ENCODE measurements at regions not wholly inside any gene's neighbourhood (a gene's known extent, or its start where the extent isn't known, plus 50 kb on each side); places are given as distances from the start of the nearest gene placed in this dataset.

DNA sequence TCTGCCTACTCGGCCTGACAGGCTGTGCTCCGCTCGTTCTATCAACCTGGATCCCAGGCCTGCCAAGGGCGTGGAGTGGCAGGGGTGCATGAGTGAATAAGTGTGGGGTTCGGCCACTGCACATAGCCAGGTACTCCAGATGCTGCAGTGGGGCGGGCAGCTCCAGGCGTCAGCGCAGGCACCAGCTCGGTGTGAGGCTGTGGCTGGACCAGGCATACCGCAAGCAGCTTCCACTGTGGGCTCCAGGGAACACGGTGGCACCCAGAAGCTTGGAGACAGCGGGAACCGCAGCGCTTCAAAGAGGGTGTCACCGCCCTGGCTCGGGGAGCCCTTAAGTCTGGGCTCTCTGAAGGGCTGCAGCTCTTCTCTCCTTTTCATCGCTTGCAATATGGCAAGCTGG lies 1630.2 kb downstream of the OLFM4 start:
- Histone ChIP-seq H3K36me3 (no peaks in the 10 kb centered on the region), H3K9me3 (no peaks in the 10 kb centered on the region), H3K4me1 (no peaks in the 10 kb centered on the region), H3K27ac (no peak overlapping the region), H3K27me3 (no peaks in the 10 kb centered on the region), H3K4me3 (no peak overlapping the region)
- TF ChIP-seq, protein P1, sequence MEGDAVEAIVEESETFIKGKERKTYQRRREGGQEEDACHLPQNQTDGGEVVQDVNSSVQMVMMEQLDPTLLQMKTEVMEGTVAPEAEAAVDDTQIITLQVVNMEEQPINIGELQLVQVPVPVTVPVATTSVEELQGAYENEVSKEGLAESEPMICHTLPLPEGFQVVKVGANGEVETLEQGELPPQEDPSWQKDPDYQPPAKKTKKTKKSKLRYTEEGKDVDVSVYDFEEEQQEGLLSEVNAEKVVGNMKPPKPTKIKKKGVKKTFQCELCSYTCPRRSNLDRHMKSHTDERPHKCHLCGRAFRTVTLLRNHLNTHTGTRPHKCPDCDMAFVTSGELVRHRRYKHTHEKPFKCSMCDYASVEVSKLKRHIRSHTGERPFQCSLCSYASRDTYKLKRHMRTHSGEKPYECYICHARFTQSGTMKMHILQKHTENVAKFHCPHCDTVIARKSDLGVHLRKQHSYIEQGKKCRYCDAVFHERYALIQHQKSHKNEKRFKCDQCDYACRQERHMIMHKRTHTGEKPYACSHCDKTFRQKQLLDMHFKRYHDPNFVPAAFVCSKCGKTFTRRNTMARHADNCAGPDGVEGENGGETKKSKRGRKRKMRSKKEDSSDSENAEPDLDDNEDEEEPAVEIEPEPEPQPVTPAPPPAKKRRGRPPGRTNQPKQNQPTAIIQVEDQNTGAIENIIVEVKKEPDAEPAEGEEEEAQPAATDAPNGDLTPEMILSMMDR (IDR thresholded peaks at IDR 0.05), result no peak
- no peak for DNase-seq (ENCODE audit: low spot score)

DNA sequence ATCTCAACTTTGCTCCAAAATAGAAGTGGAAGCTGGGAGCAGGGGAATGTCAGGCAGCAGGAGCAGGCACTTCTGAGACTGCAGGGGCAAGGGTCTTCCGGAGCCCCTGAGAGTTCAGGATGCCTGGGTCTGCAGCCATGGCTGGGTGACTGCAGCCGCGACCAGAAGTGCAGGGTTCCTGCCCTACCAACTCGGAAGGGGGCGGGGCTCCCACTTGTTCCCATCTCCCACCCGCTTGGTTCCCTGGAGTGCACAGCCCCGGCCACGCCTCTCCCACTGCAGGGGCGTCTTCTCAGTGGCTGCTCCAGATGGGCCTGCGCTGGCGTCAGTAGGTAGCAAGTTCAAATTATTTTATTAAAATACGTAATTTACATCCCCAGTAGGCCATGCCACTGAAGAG lies 1631.7 kb downstream of the OLFM4 start:
- H3K9me3 ChIP-seq, result no peaks in the 10 kb centered on the region
- no peak for DNase-seq (ENCODE audit: low spot score)
- H3K4me3 ChIP-seq, result no peak overlapping the region
- H3K27ac ChIP-seq, result no peak overlapping the region
- H3K36me3 ChIP-seq, result no peaks in the 10 kb centered on the region
- no peaks in the 10 kb centered on the region for H3K4me1 ChIP-seq
- TF ChIP-seq, protein P1 (IDR thresholded peaks at IDR 0.05), result no peak
- H3K27me3 ChIP-seq, result no peaks in the 10 kb centered on the region

DNA sequence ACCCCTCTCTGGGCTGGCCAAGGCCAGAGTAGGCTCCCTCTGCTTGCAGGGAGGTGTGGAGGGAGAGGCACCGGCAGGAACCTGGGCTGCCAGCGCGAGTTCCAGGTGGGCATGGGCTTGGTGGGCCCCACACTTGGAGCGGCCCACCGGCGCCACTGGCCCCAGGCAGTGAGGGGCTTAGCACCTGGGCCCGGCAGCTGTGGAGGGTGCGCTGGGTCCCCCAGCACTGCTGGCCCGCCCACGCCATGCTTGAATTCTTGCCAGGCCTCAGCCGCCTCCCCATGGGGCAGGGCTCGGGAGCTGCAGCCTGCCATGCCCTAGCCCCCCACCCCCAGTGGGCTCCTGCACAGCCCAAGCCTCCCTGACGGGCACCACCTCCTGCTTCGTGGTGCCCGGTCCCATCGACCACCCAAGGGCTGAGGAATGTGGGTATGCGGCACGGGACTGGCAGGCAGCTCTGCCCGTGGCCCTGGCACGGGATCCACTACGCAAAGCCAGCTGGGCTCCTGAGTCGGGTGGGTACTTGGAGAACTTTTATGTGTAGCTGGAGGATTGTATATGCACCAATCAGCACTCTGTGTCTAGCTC lies 1648.0 kb downstream of the OLFM4 start:
- DNase-seq (ENCODE audit: low spot score), result no peak
- Histone ChIP-seq H3K36me3 (no peaks in the 10 kb centered on the region), H3K27me3 (no peaks in the 10 kb centered on the region), H3K9me3 (no peaks in the 10 kb centered on the region), H3K27ac (no peak overlapping the region), H3K4me3 (no peak overlapping the region), H3K4me1 (no peaks in the 10 kb centered on the region)
- TF ChIP-seq, protein P1 (IDR thresholded peaks at IDR 0.05), result no peak

DNA sequence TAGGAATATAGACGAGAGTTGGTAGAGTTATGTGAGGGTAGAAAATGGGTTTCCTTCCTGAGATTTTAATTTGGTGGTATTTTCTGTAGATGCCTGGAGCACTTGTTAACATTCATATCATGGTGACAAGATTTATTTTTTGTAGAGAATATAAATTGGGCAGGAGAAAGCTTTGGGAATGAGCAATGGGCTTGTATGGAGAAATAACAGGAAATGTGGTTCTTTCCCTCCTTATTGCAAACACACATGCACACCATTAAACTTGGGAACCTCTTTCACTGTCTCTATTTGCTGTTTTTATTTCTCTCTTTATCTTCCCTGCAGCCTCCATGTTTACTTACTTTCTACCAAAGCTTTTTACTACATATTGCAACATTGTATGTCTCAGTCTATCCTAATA lies 1653.6 kb downstream of the OLFM4 start:
- H3K36me3 ChIP-seq, result no peaks in the 10 kb centered on the region
- no peaks in the 10 kb centered on the region for H3K9me3 ChIP-seq
- H3K27ac ChIP-seq, result no peak overlapping the region
- H3K4me1 ChIP-seq, result no peaks in the 10 kb centered on the region
- no peak overlapping the region for H3K4me3 ChIP-seq
- H3K27me3 ChIP-seq, result no peaks in the 10 kb centered on the region
- TF ChIP-seq, protein P1 (IDR thresholded peaks at IDR 0.05), result no peak
- no peak for DNase-seq (ENCODE audit: low spot score)

DNA sequence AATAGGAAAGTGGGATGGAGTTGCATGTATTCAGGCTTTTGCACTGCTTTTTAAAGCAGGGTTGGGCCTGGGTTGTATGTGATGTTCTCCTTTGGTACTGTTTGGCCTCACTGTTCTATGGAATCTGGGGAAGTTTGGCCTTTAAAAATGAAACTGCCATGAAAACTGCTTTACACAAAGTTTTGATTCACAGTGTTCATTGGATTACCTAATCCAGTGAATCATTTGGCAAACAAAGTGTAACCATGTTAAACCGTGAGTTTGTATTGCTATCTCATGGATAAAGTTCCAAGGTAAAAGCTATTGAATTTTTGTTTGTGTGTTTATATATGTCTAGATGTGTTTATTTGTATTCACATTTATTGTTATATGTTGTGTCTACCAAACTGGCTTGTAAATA lies 1658.6 kb downstream of the OLFM4 start:
- Histone ChIP-seq H3K36me3 (no peaks in the 10 kb centered on the region), H3K4me3 (no peak overlapping the region), H3K27ac (no peak overlapping the region), H3K4me1 (no peaks in the 10 kb centered on the region), H3K9me3 (no peaks in the 10 kb centered on the region), H3K27me3 (no peaks in the 10 kb centered on the region)
- TF ChIP-seq, protein P1 (IDR thresholded peaks at IDR 0.05), result no peak
- DNase-seq (ENCODE audit: low spot score), result no peak

DNA sequence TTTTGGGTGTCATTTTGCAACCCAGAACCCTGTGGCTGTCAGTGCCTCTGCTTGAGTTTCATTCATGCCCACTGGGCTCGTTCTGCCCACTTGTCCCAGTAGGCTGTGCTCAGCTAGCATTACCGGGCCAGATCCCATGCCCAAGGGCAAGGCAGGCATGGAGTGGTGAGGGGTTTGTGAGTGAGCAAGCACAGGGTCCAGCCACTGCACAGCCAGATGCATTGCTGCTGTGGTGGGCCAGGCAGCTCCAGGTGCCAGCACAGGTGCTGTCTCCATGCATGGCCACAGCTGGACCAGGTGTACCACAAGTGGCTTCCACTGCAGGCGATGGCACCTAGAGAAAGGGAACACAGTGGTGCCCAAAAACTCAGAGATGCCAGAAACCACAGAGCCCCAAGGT lies 1671.2 kb downstream of the OLFM4 start:
- Histone ChIP-seq H3K4me3 (no peak overlapping the region), H3K36me3 (no peaks in the 10 kb centered on the region), H3K4me1 (no peaks in the 10 kb centered on the region), H3K9me3 (no peaks in the 10 kb centered on the region), H3K27ac (no peak overlapping the region), H3K27me3 (no peaks in the 10 kb centered on the region)
- TF ChIP-seq, protein P1 (IDR thresholded peaks at IDR 0.05), result no peak
- DNase-seq (ENCODE audit: low spot score), result no peak

All from right atrium auricular region (tissue), 2 donors.